HPDE6-E6E7 (cell line): ENCODE measurements at regions not wholly inside any gene's neighbourhood (a gene's known extent, or its start where the extent isn't known, plus 50 kb on each side); places are given as distances from the start of the nearest gene placed in this dataset.

ENCODE experiments used
- DNase-seq: peaks from one replicate; pipeline ENCODE4 v3.0.0; 2011; ENCODE audit warnings: missing footprints; ENCODE audit errors: extremely low spot score

GRCh38 chr7:53699215-53699837 is 663.9 kb downstream of the POM121L12 start:
- DNase-seq, result no peak

- DNase-seq, result no peak
Observed at GRCh38 chr7:53719122-53719521, 683.7 kb downstream of the POM121L12 start.

- DNase-seq, result no peak
Observed at GRCh38 chr7:53740971-53741370, 705.5 kb downstream of the POM121L12 start.

- DNase-seq, result no peak
Observed at GRCh38 chr7:53743697-53744402, 708.4 kb downstream of the POM121L12 start.

GRCh38 chr7:53744403-53744760 is 708.9 kb downstream of the POM121L12 start:
- DNase-seq, result peak; percentile 51

GRCh38 chr7:53756946-53757345 is 721.5 kb downstream of the POM121L12 start:
- DNase-seq, result no peak

- DNase-seq, result no peak
Observed at GRCh38 chr7:53768186-53768585, 732.8 kb downstream of the POM121L12 start.

GRCh38 chr7:53771701-53772100 is 736.3 kb downstream of the POM121L12 start:
- DNase-seq, result no peak

GRCh38 chr7:53776323-53776722 is 740.9 kb downstream of the POM121L12 start:
- DNase-seq, result no peak

- DNase-seq, result no peak
Observed at GRCh38 chr7:53789741-53790140, 752.4 kb upstream of the VSTM2A start.

GRCh38 chr7:53794816-53795215 is 747.4 kb upstream of the VSTM2A start:
- no peak for DNase-seq

GRCh38 chr7:53800746-53801145 is 741.4 kb upstream of the VSTM2A start:
- DNase-seq, result no peak

- no peak for DNase-seq
Observed at GRCh38 chr7:53806119-53806518, 736.1 kb upstream of the VSTM2A start.

GRCh38 chr7:53811555-53812079 is 730.6 kb upstream of the VSTM2A start:
- DNase-seq, result no peak

- no peak for DNase-seq
Observed at GRCh38 chr7:53812135-53812534, 730.0 kb upstream of the VSTM2A start.

- DNase-seq, result no peak
Observed at GRCh38 chr7:53835301-53835700, 706.9 kb upstream of the VSTM2A start.

GRCh38 chr7:53877688-53878087 is 664.5 kb upstream of the VSTM2A start:
- no peak for DNase-seq

- no peak for DNase-seq
Observed at GRCh38 chr7:53900856-53901528, 641.2 kb upstream of the VSTM2A start.

GRCh38 chr7:53904355-53904754 is 637.8 kb upstream of the VSTM2A start:
- no peak for DNase-seq

GRCh38 chr7:53917637-53918036 is 624.5 kb upstream of the VSTM2A start:
- no peak for DNase-seq

GRCh38 chr7:53920011-53920410 is 622.2 kb upstream of the VSTM2A start:
- DNase-seq, result no peak

- no peak for DNase-seq
Observed at GRCh38 chr7:53940483-53940882, 601.7 kb upstream of the VSTM2A start.

- no peak for DNase-seq
Observed at GRCh38 chr7:53947732-53948131, 594.4 kb upstream of the VSTM2A start.
